ENCODE measurements at regions not wholly inside any gene's neighbourhood (a gene's known extent, or its start where the extent isn't known, plus 50 kb on each side); places are given as distances from the start of the nearest gene placed in this dataset.

DNA sequence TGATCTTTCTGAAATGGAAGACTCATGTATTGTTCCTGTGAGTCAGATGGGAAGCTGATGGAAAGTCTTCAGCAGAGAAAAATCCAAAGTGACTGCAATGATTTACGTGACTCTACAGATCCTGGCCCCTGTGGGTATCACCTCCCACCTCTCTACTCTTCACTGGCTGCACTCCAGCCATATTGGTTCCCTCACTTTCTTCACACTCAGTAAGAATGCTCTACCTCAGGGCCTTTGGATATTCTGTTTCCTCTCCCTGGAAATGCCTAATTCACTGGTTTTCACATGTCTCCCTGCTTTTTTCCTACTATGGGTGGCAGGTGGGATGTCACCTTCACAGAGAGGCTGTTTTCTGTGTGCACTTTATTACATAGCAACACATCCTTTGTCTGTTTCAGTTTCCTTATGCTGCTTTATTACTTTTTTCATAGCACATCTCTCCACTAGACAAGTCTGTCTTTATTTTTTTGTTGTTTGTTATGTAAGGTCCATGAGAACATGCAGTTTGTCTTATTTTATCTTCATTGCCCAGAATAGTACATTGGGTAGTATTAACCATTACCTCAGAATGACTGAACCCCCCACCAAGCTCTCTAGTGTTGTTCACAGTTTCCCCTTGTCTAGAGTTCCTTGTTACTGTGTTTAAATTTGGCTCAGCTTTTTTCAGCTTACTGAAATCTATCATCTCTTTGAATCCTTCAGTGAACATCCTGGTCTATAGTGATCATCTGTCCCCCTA lies 57.6 kb upstream of the CLNK start:
- DNase-seq, result no peak

- peak; percentile 67 for DNase-seq
These were observed 56.5 kb upstream of the CLNK start for GRCh38 chr4:10740891-10741620.

DNA sequence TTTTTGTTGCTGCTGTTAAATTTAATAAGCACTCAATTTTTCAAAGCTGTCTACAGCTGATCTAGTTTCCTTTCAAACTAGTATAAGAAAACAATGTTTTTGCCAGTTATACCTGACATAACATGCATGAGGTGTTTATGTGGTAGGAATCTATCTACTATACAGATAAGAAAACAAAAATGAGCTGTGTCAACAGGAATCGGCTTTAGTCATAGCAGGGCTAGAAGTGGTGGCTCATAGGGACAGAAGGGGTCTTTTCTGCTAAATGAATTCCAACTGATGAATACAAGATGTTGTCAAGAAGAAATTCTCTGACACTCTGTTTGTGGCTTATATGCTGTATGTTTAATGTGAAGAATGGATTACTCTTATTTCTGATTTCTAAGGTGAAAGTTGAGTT lies 55.7 kb upstream of the CLNK start:
- DNase-seq, result no peak

DNA sequence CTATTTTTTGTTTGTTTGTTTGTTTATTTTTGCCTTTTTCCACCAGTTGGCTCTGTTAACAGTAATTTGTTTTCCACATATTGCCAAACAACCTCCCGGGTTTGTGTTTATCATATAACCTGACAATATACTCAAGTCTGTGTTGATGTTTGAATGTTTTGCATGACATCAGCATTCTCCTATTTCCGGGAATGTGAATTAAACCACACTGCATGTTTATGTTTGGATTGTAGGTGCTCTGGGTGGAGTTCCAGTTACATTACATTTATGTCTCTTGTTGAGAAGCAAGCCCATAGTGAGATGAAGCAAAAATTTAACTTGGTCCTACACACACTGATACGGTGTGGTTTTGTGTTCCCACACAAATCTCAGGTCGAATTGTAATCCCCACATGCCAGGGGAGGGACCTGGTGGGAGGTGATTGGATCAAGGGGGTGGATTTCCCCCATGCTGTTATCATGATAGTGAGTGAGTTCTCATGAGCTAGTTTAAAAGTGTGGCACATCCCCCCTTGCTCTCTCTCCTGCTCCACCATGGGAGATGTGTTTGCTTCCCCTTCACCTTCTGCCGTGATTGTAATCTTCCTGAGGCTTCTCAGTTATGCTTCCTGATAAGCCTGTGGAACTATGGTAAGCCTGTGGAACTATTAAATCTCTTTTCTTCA lies 54.4 kb upstream of the CLNK start:
- DNase-seq, result peak; percentile 36

DNA sequence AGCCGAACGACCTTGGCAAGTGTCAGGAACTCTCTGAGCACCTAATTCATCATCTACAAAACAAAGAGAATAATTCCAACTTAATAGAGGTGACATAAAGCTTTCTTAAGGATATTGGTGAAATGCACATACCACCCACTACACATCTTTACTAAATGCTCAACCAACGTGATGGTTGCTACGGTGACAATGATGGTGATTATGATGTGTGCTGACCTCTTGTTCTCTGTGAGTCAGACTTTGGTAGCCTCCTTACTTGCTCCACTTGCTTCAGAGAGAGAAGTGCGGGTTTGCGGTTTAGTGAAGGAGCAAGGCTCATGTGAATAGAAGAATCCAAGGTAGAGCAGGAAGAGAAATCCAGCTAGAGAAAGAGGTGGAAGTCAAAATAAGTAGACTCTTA lies 52.8 kb upstream of the CLNK start:
- DNase-seq, result no peak

DNA sequence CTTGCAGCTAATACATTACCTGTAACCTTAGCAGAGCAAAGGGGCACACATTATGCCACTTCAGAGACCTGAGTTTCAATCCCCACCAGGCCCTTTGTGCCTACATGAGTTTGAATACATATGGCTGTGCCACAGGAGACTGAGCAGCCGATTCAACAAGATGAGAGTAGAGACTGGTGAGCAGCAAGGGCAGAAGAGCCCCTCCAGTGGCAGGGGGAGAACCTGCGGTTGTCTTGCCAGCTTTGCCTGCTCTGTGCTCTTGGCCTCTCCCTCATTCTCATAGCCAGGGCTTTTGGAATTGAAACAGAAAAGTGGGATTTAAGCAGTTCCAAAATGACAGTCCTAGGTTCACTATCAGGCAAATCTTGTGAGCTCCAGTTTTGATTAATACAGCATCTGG lies 52.3 kb upstream of the CLNK start:
- DNase-seq, result no peak

- no peak for DNase-seq
These were observed 51.7 kb upstream of the CLNK start for GRCh38 chr4:10736266-10736665.

DNA sequence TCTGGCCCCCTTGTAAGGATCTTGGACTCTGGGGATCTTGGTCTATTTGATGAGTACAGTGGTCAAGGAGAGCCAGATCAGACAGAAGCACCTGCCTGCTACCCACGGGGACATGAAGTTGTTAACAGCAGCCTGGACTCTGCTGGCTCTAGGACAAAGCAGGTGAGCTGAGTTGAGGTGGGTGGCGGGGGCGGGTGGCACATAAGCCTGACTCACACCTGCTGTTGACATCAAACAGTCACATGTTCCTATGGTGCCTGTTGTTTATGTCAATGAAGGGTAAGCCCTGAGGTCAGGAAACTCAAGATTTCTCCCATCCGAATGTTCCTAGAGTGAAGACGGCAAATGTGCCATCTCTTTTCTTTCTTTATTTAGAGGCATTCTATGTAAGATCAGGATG lies 50.1 kb upstream of the CLNK start:
- no peak for DNase-seq

Data from fibroblast of skin of scalp (primary cell).